ENCODE measurements at regions not wholly inside any gene's neighbourhood (a gene's known extent, or its start where the extent isn't known, plus 50 kb on each side); places are given as distances from the start of the nearest gene placed in this dataset.

GRCh38 chr4:103936653-103937145, 216.9 kb upstream of the TACR3 start:
- Histone ChIP-seq H3K4me1 (ENCODE audit: control insufficient read depth in 5 of 5, insufficient read depth in 5 of 5, low read length in 5 of 5) (no peaks in the 10 kb centered on the region), H3K36me3 (ENCODE audit: control insufficient read depth in 4 of 4, insufficient read depth in 4 of 4, low read length in 4 of 4) (no peaks in the 10 kb centered on the region), H3K27ac (ENCODE audit: low read depth in 1 of 2, low read length in 1 of 2) (no peak overlapping the region), H3K27me3 (ENCODE audit: control insufficient read depth in 3 of 3, insufficient read depth in 3 of 3, low read length in 2 of 3) (no peaks in the 10 kb centered on the region), H3K9me3 (ENCODE audit: control insufficient read depth in 4 of 4, insufficient read depth in 3 of 4, low read length in 3 of 4) (peaks cover 0 to 5% (median 0%) of the 10 kb centered on the region in 4 donors), H3K4me3 (no peak overlapping the region), H3K9ac (ENCODE audit: insufficient read depth in 1 of 2, low read length in 2 of 2) (no peak overlapping the region)
- no peak for TF ChIP-seq CTCF (IDR thresholded peaks at IDR 0.05; ENCODE audit: control extremely low read depth, extremely low read depth)
- ATAC-seq (ENCODE audit: insufficient read depth, low FRiP score): no peak
- 96% methylated on average over 26 of the region's 26 CpGs for WGBS, 2 donors
- no peak for DNase-seq

GRCh38 chr4:103934178-103934789, 214.5 kb upstream of the TACR3 start:
- no peak for ATAC-seq (ENCODE audit: insufficient read depth, low FRiP score)
- peaks cover 0 to 5% (median 0%) of the 10 kb centered on the region in 4 donors for H3K9me3 ChIP-seq (ENCODE audit: control insufficient read depth in 4 of 4, insufficient read depth in 3 of 4, low read length in 3 of 4)
- H3K4me1 ChIP-seq (ENCODE audit: control insufficient read depth in 5 of 5, insufficient read depth in 5 of 5, low read length in 5 of 5): no peaks in the 10 kb centered on the region

GRCh38 chr4:103928370-103928769, 208.6 kb upstream of the TACR3 start:
- DNase-seq (no peak), ATAC-seq (ENCODE audit: insufficient read depth, low FRiP score) (no peak)
- Histone ChIP-seq H3K27ac (ENCODE audit: low read depth in 1 of 2, low read length in 1 of 2) (no peak overlapping the region), H3K27me3 (ENCODE audit: control insufficient read depth in 3 of 3, insufficient read depth in 3 of 3, low read length in 2 of 3) (no peaks in the 10 kb centered on the region), H3K9me3 (ENCODE audit: control insufficient read depth in 4 of 4, insufficient read depth in 3 of 4, low read length in 3 of 4) (no peaks in the 10 kb centered on the region), H3K4me3 (no peak overlapping the region), H3K4me1 (ENCODE audit: control insufficient read depth in 5 of 5, insufficient read depth in 5 of 5, low read length in 5 of 5) (no peaks in the 10 kb centered on the region), H3K9ac (ENCODE audit: insufficient read depth in 1 of 2, low read length in 2 of 2) (no peak overlapping the region), H3K36me3 (ENCODE audit: control insufficient read depth in 4 of 4, insufficient read depth in 4 of 4, low read length in 4 of 4) (no peaks in the 10 kb centered on the region)
- TF ChIP-seq CTCF (IDR thresholded peaks at IDR 0.05; ENCODE audit: control extremely low read depth, extremely low read depth): no peak
- 74 to 80% methylated on average over 2 of the region's 2 CpGs for WGBS, 2 donors

More at GRCh38 chr4:103934178-103934789, 214.5 kb upstream of the TACR3 start:
- TF ChIP-seq CTCF (IDR thresholded peaks at IDR 0.05; ENCODE audit: control extremely low read depth, extremely low read depth): peak; percentile 42
- no peak overlapping the region for H3K4me3 ChIP-seq
- H3K27me3 ChIP-seq (ENCODE audit: control insufficient read depth in 3 of 3, insufficient read depth in 3 of 3, low read length in 2 of 3): no peaks in the 10 kb centered on the region
- 40 to 59% methylated on average over 2 of the region's 2 CpGs for WGBS, 2 donors
- DNase-seq: peak in 2 of 3 donors; percentile 64 to 68
- H3K9ac ChIP-seq (ENCODE audit: insufficient read depth in 1 of 2, low read length in 2 of 2): no peak overlapping the region
- H3K36me3 ChIP-seq (ENCODE audit: control insufficient read depth in 4 of 4, insufficient read depth in 4 of 4, low read length in 4 of 4): no peaks in the 10 kb centered on the region
- H3K27ac ChIP-seq (ENCODE audit: low read depth in 1 of 2, low read length in 1 of 2): no peak overlapping the region

GRCh38 chr4:103923551-103923950, 203.8 kb upstream of the TACR3 start:
- no peaks in the 10 kb centered on the region for H3K36me3 ChIP-seq (ENCODE audit: control insufficient read depth in 4 of 4, insufficient read depth in 4 of 4, low read length in 4 of 4)
- H3K9me3 ChIP-seq (ENCODE audit: control insufficient read depth in 4 of 4, insufficient read depth in 3 of 4, low read length in 3 of 4): no peaks in the 10 kb centered on the region
- ATAC-seq (ENCODE audit: insufficient read depth, low FRiP score): no peak
- WGBS, 2 donors: 76 to 78% methylated on average over 2 of the region's 2 CpGs
- no peaks in the 10 kb centered on the region for H3K4me1 ChIP-seq (ENCODE audit: control insufficient read depth in 5 of 5, insufficient read depth in 5 of 5, low read length in 5 of 5)
- H3K27ac ChIP-seq (ENCODE audit: low read depth in 1 of 2, low read length in 1 of 2): no peak overlapping the region
- no peak overlapping the region for H3K9ac ChIP-seq (ENCODE audit: insufficient read depth in 1 of 2, low read length in 2 of 2)
- no peak for DNase-seq
- no peaks in the 10 kb centered on the region for H3K27me3 ChIP-seq (ENCODE audit: control insufficient read depth in 3 of 3, insufficient read depth in 3 of 3, low read length in 2 of 3)
- H3K4me3 ChIP-seq: no peak overlapping the region
- TF ChIP-seq CTCF (IDR thresholded peaks at IDR 0.05; ENCODE audit: control extremely low read depth, extremely low read depth): no peak
